ENCODE measurements at regions not wholly inside any gene's neighbourhood (a gene's known extent, or its start where the extent isn't known, plus 50 kb on each side); places are given as distances from the start of the nearest gene placed in this dataset.

DNA sequence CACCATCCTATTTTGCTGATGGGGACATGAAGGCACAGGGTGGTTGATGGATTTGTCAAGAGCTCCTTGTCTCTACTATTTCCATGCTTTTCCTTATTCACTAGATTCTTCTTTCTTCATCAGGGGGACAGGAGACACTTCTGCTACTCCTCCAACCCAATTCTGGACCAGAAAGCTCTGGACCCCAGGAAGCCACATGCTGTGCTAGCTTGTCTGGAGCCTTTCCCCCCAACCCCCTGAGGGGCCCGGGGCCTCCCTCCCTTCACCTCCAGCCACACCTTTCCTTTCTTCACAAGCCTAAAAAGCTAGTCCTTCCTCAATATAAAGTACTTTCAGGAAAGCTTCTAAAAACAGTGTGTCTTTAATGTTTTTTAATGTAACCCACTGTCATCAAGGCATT is 75.1 kb upstream of the CAPRIN2 start:
- TF ChIP-seq TCF12 (IDR thresholded peaks at IDR 0.05; ENCODE audit: low read depth, low read length) (no peak), EGR1 (IDR thresholded peaks at IDR 0.05; ENCODE audit: borderline replicate concordance, low read depth, low read length) (no peak), MAX (IDR thresholded peaks at IDR 0.05) (no peak), TEAD4 (IDR thresholded peaks at IDR 0.05; ENCODE audit: low read depth, low read length) (no peak), MAFK (IDR thresholded peaks at IDR 0.05; ENCODE audit: low read depth, low read length) (no peak), YY1 (IDR thresholded peaks at IDR 0.05; ENCODE audit: low read depth, low read length) (no peak), POLR2A (IDR thresholded peaks at IDR 0.05; ENCODE audit: control extremely low read depth in 1 of 2, low read depth in 2 of 2, low read length in 2 of 2) (no peak)
- TF ChIP-seq, protein P1, sequence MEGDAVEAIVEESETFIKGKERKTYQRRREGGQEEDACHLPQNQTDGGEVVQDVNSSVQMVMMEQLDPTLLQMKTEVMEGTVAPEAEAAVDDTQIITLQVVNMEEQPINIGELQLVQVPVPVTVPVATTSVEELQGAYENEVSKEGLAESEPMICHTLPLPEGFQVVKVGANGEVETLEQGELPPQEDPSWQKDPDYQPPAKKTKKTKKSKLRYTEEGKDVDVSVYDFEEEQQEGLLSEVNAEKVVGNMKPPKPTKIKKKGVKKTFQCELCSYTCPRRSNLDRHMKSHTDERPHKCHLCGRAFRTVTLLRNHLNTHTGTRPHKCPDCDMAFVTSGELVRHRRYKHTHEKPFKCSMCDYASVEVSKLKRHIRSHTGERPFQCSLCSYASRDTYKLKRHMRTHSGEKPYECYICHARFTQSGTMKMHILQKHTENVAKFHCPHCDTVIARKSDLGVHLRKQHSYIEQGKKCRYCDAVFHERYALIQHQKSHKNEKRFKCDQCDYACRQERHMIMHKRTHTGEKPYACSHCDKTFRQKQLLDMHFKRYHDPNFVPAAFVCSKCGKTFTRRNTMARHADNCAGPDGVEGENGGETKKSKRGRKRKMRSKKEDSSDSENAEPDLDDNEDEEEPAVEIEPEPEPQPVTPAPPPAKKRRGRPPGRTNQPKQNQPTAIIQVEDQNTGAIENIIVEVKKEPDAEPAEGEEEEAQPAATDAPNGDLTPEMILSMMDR (IDR thresholded peaks at IDR 0.05; ENCODE audit: control extremely low read depth in 1 of 3, insufficient read depth in 1 of 3, low read depth in 1 of 3, low read length in 3 of 3): no peak
